Neural cell (in vitro differentiated cells): ENCODE measurements at regions not wholly inside any gene's neighbourhood (a gene's known extent, or its start where the extent isn't known, plus 50 kb on each side); places are given as distances from the start of the nearest gene placed in this dataset.

Experiments used
- H2AFZ ChIP-seq: fragments of 200-600, 300-800 bp; sonication (generic), shearing (Covaris generic); 2 replicates; pipeline ENCODE4 v1.6.0; 2014; ENCODE audit warnings: low read depth, mild to moderate bottlenecking, antibody characterized with exemption, low read length, moderate library complexity
- H3F3A ChIP-seq: fragments of 200-600 bp; shearing (Covaris generic); 2 replicates; pipeline ENCODE4 v1.6.1; 2016; ENCODE audit warnings: mild to moderate bottlenecking, moderate library complexity, mixed read lengths, antibody characterized with exemption, low read length; ENCODE audit not compliant: insufficient read depth, poor library complexity, severe bottlenecking
- H3K27ac ChIP-seq: fragments of 200-600, 300-800 bp; sonication (generic), shearing (Covaris generic); 2 replicates; pipeline ENCODE4 v1.5.1; 2014; ENCODE audit warnings: mild to moderate bottlenecking, low read length, moderate library complexity
- H3K27me3 ChIP-seq: fragments of 300-800, 200-600 bp; sonication (generic), shearing (Covaris generic); 2 replicates; pipeline ENCODE4 v1.6.0; 2014; ENCODE audit warnings: mild to moderate bottlenecking, low read depth, low read length, moderate library complexity; ENCODE audit not compliant: insufficient read depth
- H3K36me3 ChIP-seq: fragments of 300-800, 200-600 bp; sonication (generic), shearing (Covaris generic); 2 replicates; pipeline ENCODE4 v1.5.1; 2014; ENCODE audit warnings: mild to moderate bottlenecking, antibody characterized with exemption, low read length, moderate library complexity; ENCODE audit not compliant: insufficient read depth
- H3K4me2 ChIP-seq: fragments of 300-800, 200-600 bp; sonication (generic), shearing (Covaris generic); 2 replicates; pipeline ENCODE4 v1.6.0; 2014; ENCODE audit warnings: mild to moderate bottlenecking, low read length
- H3K4me3 ChIP-seq: fragments of 300-800, 200-600 bp; sonication (generic), shearing (Covaris generic); 2 replicates; pipeline ENCODE4 v1.5.1; 2014; ENCODE audit warnings: mild to moderate bottlenecking, low read length, moderate library complexity
- H3K79me2 ChIP-seq: fragments of 200-600 bp; shearing (Covaris generic); replicated peaks from 2 replicates; pipeline ENCODE4 v1.6.0; 2014; ENCODE audit warnings: mild to moderate bottlenecking, low read length, moderate library complexity; ENCODE audit not compliant: insufficient read depth
- H3K9ac ChIP-seq: fragments of 300-800, 200-600 bp; sonication (generic), shearing (Covaris generic); 2 replicates; pipeline ENCODE4 v1.6.1; 2016; ENCODE audit warnings: mild to moderate bottlenecking, low read length, mixed read lengths
- H3K9me2 ChIP-seq: fragments of 200-600 bp; shearing (Covaris generic); 2 replicates; pipeline ENCODE4 v1.6.1; 2016; ENCODE audit warnings: mild to moderate bottlenecking, low read length, mixed read lengths; ENCODE audit not compliant: insufficient read depth
- H3K9me3 ChIP-seq: fragments of 200-600, 300-800 bp; sonication (generic), shearing (Covaris generic); 2 replicates; pipeline ENCODE4 v1.6.1; 2016; ENCODE audit warnings: mild to moderate bottlenecking, mixed run types, low read length, moderate library complexity, mixed read lengths
- H4K20me1 ChIP-seq: fragments of 200-600 bp; shearing (Covaris generic); 2 replicates; pipeline ENCODE4 v1.6.1; 2016; ENCODE audit warnings: mild to moderate bottlenecking, mixed run types; ENCODE audit not compliant: insufficient read depth
- EP300 ChIP-seq: fragments of 450-650 bp; conservative IDR thresholded peaks from 2 replicates; pipeline ENCODE4 v1.6.1; 2014; ENCODE audit warnings: antibody characterized with exemption, mild to moderate bottlenecking, moderate library complexity; ENCODE audit not compliant: poor library complexity, severe bottlenecking
- EZH2 ChIP-seq: fragments of 200-600, 300-800 bp; shearing (Covaris generic), sonication (generic); IDR thresholded peaks from 2 replicates; pipeline ENCODE4 v1.6.1; 2014; ENCODE audit warnings: antibody characterized with exemption, low read length, borderline replicate concordance, mild to moderate bottlenecking; ENCODE audit not compliant: insufficient read depth, poor library complexity, severe bottlenecking
- MXI1 ChIP-seq: fragments of 450-650 bp; conservative IDR thresholded peaks from 2 replicates; pipeline ENCODE4 v1.6.1; 2014; ENCODE audit warnings: antibody characterized with exemption, mild to moderate bottlenecking; ENCODE audit not compliant: poor library complexity, severe bottlenecking
- POLR2AphosphoS5 ChIP-seq: IDR thresholded peaks from 2 replicates; pipeline ENCODE4 v1.6.1; 2012
- RAD21 ChIP-seq: fragments of 450-650 bp; conservative IDR thresholded peaks from 2 replicates; pipeline ENCODE4 v1.6.1; 2014; ENCODE audit warnings: antibody characterized with exemption, mild to moderate bottlenecking, moderate library complexity
- SMC3 ChIP-seq: fragments of 450-650 bp; conservative IDR thresholded peaks from 2 replicates; pipeline ENCODE4 v1.6.1; 2014; ENCODE audit warnings: antibody characterized with exemption, mild to moderate bottlenecking, moderate library complexity; ENCODE audit not compliant: poor library complexity
- TAF1 ChIP-seq: IDR thresholded peaks from 2 replicates; pipeline ENCODE4 v1.6.1; 2012; ENCODE audit warnings: low read depth
- TF ChIP-seq, protein P1 (sequence below): IDR thresholded peaks from 2 replicates; pipeline ENCODE4 v1.6.1; 2012; ENCODE audit warnings: borderline replicate concordance
- TF ChIP-seq, protein P2 (sequence below): fragments of 450-650 bp; IDR thresholded peaks from 2 replicates; pipeline ENCODE4 v1.5.1; 2014; ENCODE audit warnings: antibody characterized with exemption, mild to moderate bottlenecking, moderate library complexity; ENCODE audit not compliant: poor library complexity, severe bottlenecking

DNA sequence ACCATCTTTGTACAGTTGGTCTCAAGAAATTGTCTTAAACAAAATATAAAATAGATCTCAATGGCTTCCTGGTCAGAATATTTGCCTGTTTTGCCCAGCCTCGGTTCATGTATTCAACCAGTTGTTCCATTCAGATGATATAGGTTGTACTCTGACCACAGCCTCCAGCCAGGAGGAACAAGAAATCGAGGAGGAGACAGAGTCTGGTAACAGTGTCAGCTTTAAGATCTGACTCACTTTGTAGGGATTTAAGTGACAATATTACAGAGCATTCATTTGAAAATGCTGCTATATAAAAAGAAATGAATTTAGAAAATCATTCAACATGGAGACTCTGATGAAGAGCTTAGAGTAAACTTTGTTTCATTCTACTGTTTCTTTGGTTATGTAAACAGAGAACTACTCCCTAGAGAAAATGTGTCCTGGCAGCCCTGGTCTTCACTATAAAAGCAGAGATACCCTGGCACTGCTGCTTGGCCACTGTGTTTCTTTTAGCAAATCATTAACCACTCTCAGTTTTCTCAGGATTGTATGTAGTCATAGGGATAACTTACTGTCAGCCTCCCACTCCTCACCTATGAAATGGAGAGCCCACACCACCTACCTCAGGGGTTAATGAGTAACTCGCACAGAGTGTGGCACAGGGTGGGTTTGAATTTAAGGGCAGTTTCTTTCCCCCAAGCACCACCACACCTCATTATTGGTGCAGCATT is 53.5 kb downstream of the PAGE2 start:
- TF ChIP-seq TAF1 (no peak), RAD21 (no peak), MXI1 (no peak)
- no peaks in the 10 kb centered on the region for H4K20me1 ChIP-seq
- H3K27me3 ChIP-seq: no peaks in the 10 kb centered on the region

DNA sequence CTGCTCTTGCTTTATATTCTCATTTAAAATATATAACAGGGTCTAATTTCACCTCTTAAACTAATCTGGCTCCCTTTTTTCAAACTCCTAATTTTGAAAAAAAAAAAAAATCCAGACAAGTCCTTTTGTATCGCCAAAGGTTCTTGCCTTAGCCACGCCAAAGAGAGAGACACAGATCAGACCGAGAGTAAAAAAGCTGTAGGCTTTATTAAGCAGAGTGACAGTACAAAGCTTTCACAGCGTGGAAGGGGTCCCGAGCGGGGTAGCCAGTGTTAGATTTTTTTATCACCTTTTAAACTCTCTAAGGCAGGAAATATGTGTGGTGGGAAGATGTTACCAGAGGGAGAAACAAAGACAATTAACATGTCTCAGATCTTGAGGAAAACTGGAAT is 54.1 kb downstream of the PAGE2 start:
- TF ChIP-seq EZH2 (no peak), SMC3 (no peak), TAF1 (no peak), MXI1 (no peak), EP300 (no peak), RAD21 (no peak), POLR2AphosphoS5 (no peak)
- TF ChIP-seq, protein P1, sequence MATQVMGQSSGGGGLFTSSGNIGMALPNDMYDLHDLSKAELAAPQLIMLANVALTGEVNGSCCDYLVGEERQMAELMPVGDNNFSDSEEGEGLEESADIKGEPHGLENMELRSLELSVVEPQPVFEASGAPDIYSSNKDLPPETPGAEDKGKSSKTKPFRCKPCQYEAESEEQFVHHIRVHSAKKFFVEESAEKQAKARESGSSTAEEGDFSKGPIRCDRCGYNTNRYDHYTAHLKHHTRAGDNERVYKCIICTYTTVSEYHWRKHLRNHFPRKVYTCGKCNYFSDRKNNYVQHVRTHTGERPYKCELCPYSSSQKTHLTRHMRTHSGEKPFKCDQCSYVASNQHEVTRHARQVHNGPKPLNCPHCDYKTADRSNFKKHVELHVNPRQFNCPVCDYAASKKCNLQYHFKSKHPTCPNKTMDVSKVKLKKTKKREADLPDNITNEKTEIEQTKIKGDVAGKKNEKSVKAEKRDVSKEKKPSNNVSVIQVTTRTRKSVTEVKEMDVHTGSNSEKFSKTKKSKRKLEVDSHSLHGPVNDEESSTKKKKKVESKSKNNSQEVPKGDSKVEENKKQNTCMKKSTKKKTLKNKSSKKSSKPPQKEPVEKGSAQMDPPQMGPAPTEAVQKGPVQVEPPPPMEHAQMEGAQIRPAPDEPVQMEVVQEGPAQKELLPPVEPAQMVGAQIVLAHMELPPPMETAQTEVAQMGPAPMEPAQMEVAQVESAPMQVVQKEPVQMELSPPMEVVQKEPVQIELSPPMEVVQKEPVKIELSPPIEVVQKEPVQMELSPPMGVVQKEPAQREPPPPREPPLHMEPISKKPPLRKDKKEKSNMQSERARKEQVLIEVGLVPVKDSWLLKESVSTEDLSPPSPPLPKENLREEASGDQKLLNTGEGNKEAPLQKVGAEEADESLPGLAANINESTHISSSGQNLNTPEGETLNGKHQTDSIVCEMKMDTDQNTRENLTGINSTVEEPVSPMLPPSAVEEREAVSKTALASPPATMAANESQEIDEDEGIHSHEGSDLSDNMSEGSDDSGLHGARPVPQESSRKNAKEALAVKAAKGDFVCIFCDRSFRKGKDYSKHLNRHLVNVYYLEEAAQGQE: no peak
- TF ChIP-seq, protein P2, sequence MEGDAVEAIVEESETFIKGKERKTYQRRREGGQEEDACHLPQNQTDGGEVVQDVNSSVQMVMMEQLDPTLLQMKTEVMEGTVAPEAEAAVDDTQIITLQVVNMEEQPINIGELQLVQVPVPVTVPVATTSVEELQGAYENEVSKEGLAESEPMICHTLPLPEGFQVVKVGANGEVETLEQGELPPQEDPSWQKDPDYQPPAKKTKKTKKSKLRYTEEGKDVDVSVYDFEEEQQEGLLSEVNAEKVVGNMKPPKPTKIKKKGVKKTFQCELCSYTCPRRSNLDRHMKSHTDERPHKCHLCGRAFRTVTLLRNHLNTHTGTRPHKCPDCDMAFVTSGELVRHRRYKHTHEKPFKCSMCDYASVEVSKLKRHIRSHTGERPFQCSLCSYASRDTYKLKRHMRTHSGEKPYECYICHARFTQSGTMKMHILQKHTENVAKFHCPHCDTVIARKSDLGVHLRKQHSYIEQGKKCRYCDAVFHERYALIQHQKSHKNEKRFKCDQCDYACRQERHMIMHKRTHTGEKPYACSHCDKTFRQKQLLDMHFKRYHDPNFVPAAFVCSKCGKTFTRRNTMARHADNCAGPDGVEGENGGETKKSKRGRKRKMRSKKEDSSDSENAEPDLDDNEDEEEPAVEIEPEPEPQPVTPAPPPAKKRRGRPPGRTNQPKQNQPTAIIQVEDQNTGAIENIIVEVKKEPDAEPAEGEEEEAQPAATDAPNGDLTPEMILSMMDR: no peak
- H3K9me3 ChIP-seq: no peaks in the 10 kb centered on the region
- no peaks in the 10 kb centered on the region for H4K20me1 ChIP-seq
- no peak overlapping the region for H3K27ac ChIP-seq
- no peak overlapping the region for H3K4me3 ChIP-seq
- no peaks in the 10 kb centered on the region for H3K36me3 ChIP-seq
- H3K79me2 ChIP-seq: no peaks in the 10 kb centered on the region
- H3K4me2 ChIP-seq: no peak overlapping the region
- H3K27me3 ChIP-seq: no peaks in the 10 kb centered on the region
- H2AFZ ChIP-seq: no peak overlapping the region
- H3K9ac ChIP-seq: no peak overlapping the region
- H3K9me2 ChIP-seq: no peaks in the 10 kb centered on the region
- H3F3A ChIP-seq: no peaks in the 10 kb centered on the region

More for the DNA sequence above, 53.5 kb downstream of the PAGE2 start:
- no peak overlapping the region for H3K4me2 ChIP-seq
- no peaks in the 10 kb centered on the region for H3K36me3 ChIP-seq
- H3K9ac ChIP-seq: no peak overlapping the region
- H3K9me3 ChIP-seq: no peaks in the 10 kb centered on the region
- H3K9me2 ChIP-seq: no peaks in the 10 kb centered on the region
- H2AFZ ChIP-seq: no peak overlapping the region
- no peak overlapping the region for H3K27ac ChIP-seq
- H3F3A ChIP-seq: no peaks in the 10 kb centered on the region
- H3K4me3 ChIP-seq: no peak overlapping the region
- no peaks in the 10 kb centered on the region for H3K79me2 ChIP-seq
